Caco-2 (cell line): ENCODE measurements at regions not wholly inside any gene's neighbourhood (a gene's known extent, or its start where the extent isn't known, plus 50 kb on each side); places are given as distances from the start of the nearest gene placed in this dataset.

Experiments used
- BruUV-seq: library from RNA; stranded (reverse); fragments of 400-500 nt; replicated peaks from 2 replicates; lab custom pipeline; 2021; lab: Mats Ljungman, UMichigan
- CTCF ChIA-PET: fragments of 300-600 bp; sonication (Branson Sonifier 250); formaldehyde crosslinking; loops from one replicate; lab custom pipeline; 2022; ENCODE audit warnings: antibody characterized with exemption; lab: Charles Lee
- POLR2A ChIA-PET: fragments of 300-600 bp; sonication (Branson Sonifier 250); formaldehyde crosslinking; loops from one replicate; lab custom pipeline; 2022; ENCODE audit warnings: antibody characterized with exemption; lab: Charles Lee
- DNase-seq, 2 experiments: peaks; one replicate each; pipeline versions ENCODE4 v3.0.0 to v3.0.0-alpha.2; 2020 to 2022
- H3K27me3 ChIP-seq: replicated peaks from 2 replicates; pipeline ENCODE4 v1.6.0; 2011; ENCODE audit warnings: low read length; ENCODE audit not compliant: control insufficient read depth, insufficient read depth
- H3K36me3 ChIP-seq: 2 replicates; pipeline ENCODE4 v1.5.1; 2011; ENCODE audit warnings: low read length; ENCODE audit not compliant: control insufficient read depth, insufficient read depth
- H3K4me1 ChIP-seq: fragments of 250-450 bp; sonication (Bioruptor Pico); 2 replicates; pipeline ENCODE4 v1.5.1; 2020; ENCODE audit warnings: mild to moderate bottlenecking
- H3K4me3 ChIP-seq: 2 replicates; pipeline ENCODE4 v1.5.1; 2011; ENCODE audit warnings: low read depth, mild to moderate bottlenecking, control low read depth, low read length
- H3K9me3 ChIP-seq: fragments of 250-450 bp; sonication (Bioruptor Pico); 2 replicates; pipeline ENCODE4 v1.5.1; 2020; ENCODE audit warnings: mild to moderate bottlenecking, moderate library complexity
- H3K27ac Mint-ChIP-seq: one replicate; pipeline ENCODE4 v1.8.0; 2022; ENCODE audit warnings: mixed read lengths; ENCODE audit not compliant: unreplicated experiment
- H3K27me3 Mint-ChIP-seq: one replicate; pipeline ENCODE4 v1.8.0; 2022; ENCODE audit warnings: mixed read lengths; ENCODE audit not compliant: insufficient read depth, unreplicated experiment
- H3K36me3 Mint-ChIP-seq: one replicate; pipeline ENCODE4 v1.8.0; 2022; ENCODE audit warnings: mild to moderate bottlenecking, mixed read lengths; ENCODE audit not compliant: insufficient read depth, unreplicated experiment
- H3K4me1 Mint-ChIP-seq: one replicate; pipeline ENCODE4 v1.8.0; 2022; ENCODE audit warnings: low read depth, mixed read lengths; ENCODE audit not compliant: unreplicated experiment
- H3K4me3 Mint-ChIP-seq: one replicate; pipeline ENCODE4 v1.8.0; 2022; ENCODE audit warnings: mild to moderate bottlenecking, moderate library complexity, mixed read lengths; ENCODE audit not compliant: unreplicated experiment
- H3K9me3 Mint-ChIP-seq: one replicate; pipeline ENCODE4 v1.8.0; 2022; ENCODE audit warnings: mixed read lengths; ENCODE audit not compliant: unreplicated experiment
- intact Hi-C: fragments of 100-400 bp; cut with micrococcal nuclease; formaldehyde crosslinking; loops from one replicate; pipeline ENCODE4 v1.10.0; 2022; ENCODE audit not compliant: unreplicated experiment
- TF ChIP-seq, protein P1 (sequence below), 2 experiments: fragments of 200-600 bp in 1 of 2; IDR thresholded peaks; 1 replicate in 1 of 2; 2 replicates in 1 of 2; pipeline versions ENCODE4 v1.5.1 to v1.8.0; 2011 to 2022; ENCODE audit warnings: antibody characterized with exemption in 1 of 2, control low read depth in 1 of 2, inconsistent platforms in 1 of 2, low read depth in 1 of 2, low read length in 1 of 2, mild to moderate bottlenecking in 1 of 2, moderate library complexity in 1 of 2; ENCODE audit not compliant: insufficient read depth in 1 of 2, severe bottlenecking in 1 of 2, unreplicated experiment in 1 of 2

- Histone ChIP-seq H3K27me3 (no peaks in the 10 kb centered on the region), H3K9me3 (peaks cover 13% of the 10 kb centered on the region), H3K4me3 (no peak overlapping the region), H3K36me3 (no peaks in the 10 kb centered on the region), H3K4me1 (no peaks in the 10 kb centered on the region)
- H3K4me1 Mint-ChIP-seq: no peaks in the 10 kb centered on the region
- H3K27me3 Mint-ChIP-seq: no peaks in the 10 kb centered on the region
- DNase-seq: no peak
- TF ChIP-seq, protein P1, sequence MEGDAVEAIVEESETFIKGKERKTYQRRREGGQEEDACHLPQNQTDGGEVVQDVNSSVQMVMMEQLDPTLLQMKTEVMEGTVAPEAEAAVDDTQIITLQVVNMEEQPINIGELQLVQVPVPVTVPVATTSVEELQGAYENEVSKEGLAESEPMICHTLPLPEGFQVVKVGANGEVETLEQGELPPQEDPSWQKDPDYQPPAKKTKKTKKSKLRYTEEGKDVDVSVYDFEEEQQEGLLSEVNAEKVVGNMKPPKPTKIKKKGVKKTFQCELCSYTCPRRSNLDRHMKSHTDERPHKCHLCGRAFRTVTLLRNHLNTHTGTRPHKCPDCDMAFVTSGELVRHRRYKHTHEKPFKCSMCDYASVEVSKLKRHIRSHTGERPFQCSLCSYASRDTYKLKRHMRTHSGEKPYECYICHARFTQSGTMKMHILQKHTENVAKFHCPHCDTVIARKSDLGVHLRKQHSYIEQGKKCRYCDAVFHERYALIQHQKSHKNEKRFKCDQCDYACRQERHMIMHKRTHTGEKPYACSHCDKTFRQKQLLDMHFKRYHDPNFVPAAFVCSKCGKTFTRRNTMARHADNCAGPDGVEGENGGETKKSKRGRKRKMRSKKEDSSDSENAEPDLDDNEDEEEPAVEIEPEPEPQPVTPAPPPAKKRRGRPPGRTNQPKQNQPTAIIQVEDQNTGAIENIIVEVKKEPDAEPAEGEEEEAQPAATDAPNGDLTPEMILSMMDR (IDR thresholded peaks at IDR 0.05; ENCODE audit: insufficient read depth in 1 of 2, low read depth in 1 of 2, low read length in 1 of 2, severe bottlenecking in 1 of 2, unreplicated experiment in 1 of 2): no peak
- no peak overlapping the region for H3K27ac Mint-ChIP-seq
- H3K4me3 Mint-ChIP-seq: no peak overlapping the region
- CTCF ChIA-PET: no interaction called here
- no TSS peak for BruUV-seq
- peaks cover 21% of the 10 kb centered on the region for H3K9me3 Mint-ChIP-seq
- intact Hi-C loops: no loop called here
- POLR2A ChIA-PET: no interaction called here
- H3K36me3 Mint-ChIP-seq: no peaks in the 10 kb centered on the region
Measured at GRCh38 chr12:30155001-30155730, 371.4 kb upstream of the TMTC1 start.

DNA sequence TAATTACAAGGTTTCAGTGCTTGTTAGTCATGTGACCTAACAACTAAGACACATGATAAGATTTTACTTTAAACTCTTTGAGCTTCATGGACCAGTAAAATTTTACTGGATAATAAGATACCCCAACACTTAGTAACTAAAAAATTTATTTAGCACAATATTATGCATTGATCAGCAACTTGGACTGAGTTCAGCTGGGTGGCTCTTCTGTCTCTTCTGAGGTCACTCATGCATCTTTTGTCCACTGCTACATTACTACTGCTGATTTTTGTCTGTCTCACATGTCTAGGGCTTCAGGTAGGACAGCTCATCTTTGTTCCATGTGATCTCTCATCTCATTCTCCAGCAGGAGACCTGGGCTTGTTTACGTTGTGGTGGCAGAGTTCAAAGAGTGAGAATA lies 370.2 kb upstream of the TMTC1 start:
- H3K27me3 ChIP-seq: no peaks in the 10 kb centered on the region
- DNase-seq: no peak
- Mint-ChIP-seq H3K9me3 (peaks cover 21% of the 10 kb centered on the region), H3K27ac (no peak overlapping the region), H3K36me3 (no peaks in the 10 kb centered on the region), H3K4me1 (no peaks in the 10 kb centered on the region), H3K27me3 (no peaks in the 10 kb centered on the region), H3K4me3 (no peak overlapping the region)
- TF ChIP-seq, protein P1 (IDR thresholded peaks at IDR 0.05; ENCODE audit: insufficient read depth in 1 of 2, low read depth in 1 of 2, low read length in 1 of 2, severe bottlenecking in 1 of 2, unreplicated experiment in 1 of 2): no peak
- H3K4me3 ChIP-seq: no peak overlapping the region
- ChIA-PET CTCF (no interaction called here), POLR2A (no interaction called here)
- BruUV-seq: no TSS peak
- intact Hi-C loops: no loop called here
- no peaks in the 10 kb centered on the region for H3K36me3 ChIP-seq
- peaks cover 13% of the 10 kb centered on the region for H3K9me3 ChIP-seq
- no peaks in the 10 kb centered on the region for H3K4me1 ChIP-seq

GRCh38 chr12:30152705-30153104 lies 369.0 kb upstream of the TMTC1 start:
- CTCF ChIA-PET: no interaction called here
- Mint-ChIP-seq H3K9me3 (peaks cover 21% of the 10 kb centered on the region), H3K4me3 (no peak overlapping the region), H3K36me3 (no peaks in the 10 kb centered on the region), H3K27me3 (no peaks in the 10 kb centered on the region), H3K4me1 (no peaks in the 10 kb centered on the region), H3K27ac (no peak overlapping the region)
- Histone ChIP-seq H3K27me3 (no peaks in the 10 kb centered on the region), H3K9me3 (peaks cover 13% of the 10 kb centered on the region), H3K4me1 (no peaks in the 10 kb centered on the region), H3K4me3 (no peak overlapping the region), H3K36me3 (no peaks in the 10 kb centered on the region)
- intact Hi-C loops: no loop called here
- BruUV-seq: no TSS peak
- TF ChIP-seq, protein P1 (IDR thresholded peaks at IDR 0.05; ENCODE audit: insufficient read depth in 1 of 2, low read depth in 1 of 2, low read length in 1 of 2, severe bottlenecking in 1 of 2, unreplicated experiment in 1 of 2): no peak
- POLR2A ChIA-PET: no interaction called here
- DNase-seq: no peak
